OCI-LY1 (cell line): ENCODE measurements at regions not wholly inside any gene's neighbourhood (a gene's known extent, or its start where the extent isn't known, plus 50 kb on each side); places are given as distances from the start of the nearest gene placed in this dataset.

ENCODE experiments used
- EZH2 ChIP-seq: fragments of 200-600 bp; sonication (generic), shearing (Covaris generic); IDR thresholded peaks from 2 replicates; pipeline ENCODE4 v1.8.0; 2017; ENCODE audit warnings: borderline replicate concordance, mixed run types, mild to moderate bottlenecking, antibody characterized with exemption, low read length, moderate library complexity, mixed read lengths
- TF ChIP-seq, protein P1 (sequence below): fragments of 200-600 bp; sonication (generic), shearing (Covaris generic); IDR thresholded peaks from 2 replicates; pipeline ENCODE4 v1.5.1; 2017; ENCODE audit warnings: mild to moderate bottlenecking, antibody characterized with exemption, low read length, moderate library complexity, mixed read lengths

DNA sequence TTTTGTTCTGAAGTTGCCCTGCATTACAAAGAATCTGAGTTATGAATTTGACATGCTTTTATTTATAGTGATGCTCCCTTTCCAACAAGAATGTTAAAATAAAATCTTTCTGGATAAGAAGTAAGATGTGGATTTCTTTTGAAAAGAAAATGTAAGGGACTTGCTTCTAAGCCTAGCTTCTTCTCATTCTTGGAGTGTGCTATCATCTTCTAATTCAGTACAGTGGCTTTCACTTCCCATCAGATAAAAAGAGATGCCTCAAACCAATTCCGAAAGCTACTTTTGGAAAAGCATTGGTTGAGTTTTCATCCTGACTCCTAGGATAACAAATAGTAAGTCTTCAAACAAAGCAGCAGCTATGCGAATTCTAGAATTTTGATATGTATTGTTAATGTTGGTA lies 197.0 kb upstream of the ZPLD1 start:
- TF ChIP-seq, protein P1, sequence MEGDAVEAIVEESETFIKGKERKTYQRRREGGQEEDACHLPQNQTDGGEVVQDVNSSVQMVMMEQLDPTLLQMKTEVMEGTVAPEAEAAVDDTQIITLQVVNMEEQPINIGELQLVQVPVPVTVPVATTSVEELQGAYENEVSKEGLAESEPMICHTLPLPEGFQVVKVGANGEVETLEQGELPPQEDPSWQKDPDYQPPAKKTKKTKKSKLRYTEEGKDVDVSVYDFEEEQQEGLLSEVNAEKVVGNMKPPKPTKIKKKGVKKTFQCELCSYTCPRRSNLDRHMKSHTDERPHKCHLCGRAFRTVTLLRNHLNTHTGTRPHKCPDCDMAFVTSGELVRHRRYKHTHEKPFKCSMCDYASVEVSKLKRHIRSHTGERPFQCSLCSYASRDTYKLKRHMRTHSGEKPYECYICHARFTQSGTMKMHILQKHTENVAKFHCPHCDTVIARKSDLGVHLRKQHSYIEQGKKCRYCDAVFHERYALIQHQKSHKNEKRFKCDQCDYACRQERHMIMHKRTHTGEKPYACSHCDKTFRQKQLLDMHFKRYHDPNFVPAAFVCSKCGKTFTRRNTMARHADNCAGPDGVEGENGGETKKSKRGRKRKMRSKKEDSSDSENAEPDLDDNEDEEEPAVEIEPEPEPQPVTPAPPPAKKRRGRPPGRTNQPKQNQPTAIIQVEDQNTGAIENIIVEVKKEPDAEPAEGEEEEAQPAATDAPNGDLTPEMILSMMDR: no peak
- TF ChIP-seq EZH2: no peak
